GM06990 (cell line): ENCODE measurements at regions not wholly inside any gene's neighbourhood (a gene's known extent, or its start where the extent isn't known, plus 50 kb on each side); places are given as distances from the start of the nearest gene placed in this dataset.

ENCODE experiments used
- DNase-seq: peaks from one replicate; pipeline ENCODE4 v3.0.0-alpha.2; 2011; ENCODE audit not compliant: insufficient read length; ENCODE audit errors: extremely low read depth
- H3K27me3 ChIP-seq: replicated peaks from 2 replicates; pipeline ENCODE4 v1.6.0; 2011; ENCODE audit warnings: low read length; ENCODE audit not compliant: control insufficient read depth, insufficient read depth
- H3K36me3 ChIP-seq: 2 replicates; pipeline ENCODE4 v1.5.1; 2011; ENCODE audit warnings: low read length; ENCODE audit not compliant: control insufficient read depth, insufficient read depth
- H3K4me3 ChIP-seq: replicated peaks from 2 replicates; pipeline ENCODE4 v1.5.1; 2011; ENCODE audit warnings: low read depth, mild to moderate bottlenecking, control low read depth, low read length
- CTCF ChIP-seq: IDR thresholded peaks from 2 replicates; pipeline ENCODE4 v1.5.1; 2011; ENCODE audit warnings: low read length, control low read depth, mild to moderate bottlenecking, inconsistent platforms; ENCODE audit not compliant: insufficient read depth, poor library complexity, severe bottlenecking

GRCh38 chr21:35825370-35826353, 234.7 kb downstream of the SETD4 start:
- Histone ChIP-seq H3K27me3 (no peaks in the 10 kb centered on the region), H3K36me3 (no peaks in the 10 kb centered on the region), H3K4me3 (no peak overlapping the region)
- no peak for TF ChIP-seq CTCF
- DNase-seq = no peak

- Histone ChIP-seq H3K4me3 (no peak overlapping the region), H3K36me3 (no peaks in the 10 kb centered on the region), H3K27me3 (no peaks in the 10 kb centered on the region)
- no peak for TF ChIP-seq CTCF
- no peak for DNase-seq
Measured at GRCh38 chr21:35824136-35824535, 236.2 kb downstream of the SETD4 start.

- no peaks in the 10 kb centered on the region for H3K36me3 ChIP-seq
- no peak for TF ChIP-seq CTCF
- no peak overlapping the region for H3K4me3 ChIP-seq
- DNase-seq = no peak
- no peaks in the 10 kb centered on the region; the same call in none of the 2 replicates for H3K27me3 ChIP-seq
Measured at GRCh38 chr21:35819134-35819533, 241.2 kb downstream of the SETD4 start.

- Histone ChIP-seq H3K36me3 (no peaks in the 10 kb centered on the region), H3K27me3 (no peaks in the 10 kb centered on the region; the same call in none of the 2 replicates), H3K4me3 (no peak overlapping the region)
- no peak for DNase-seq
- TF ChIP-seq CTCF = no peak
Measured at GRCh38 chr21:35818597-35818996, 241.7 kb downstream of the SETD4 start.

GRCh38 chr21:35814858-35815619, 245.3 kb downstream of the SETD4 start:
- no peak for TF ChIP-seq CTCF
- no peak for DNase-seq
- Histone ChIP-seq H3K27me3 (no peaks in the 10 kb centered on the region; the same call in none of the 2 replicates), H3K4me3 (no peak overlapping the region), H3K36me3 (no peaks in the 10 kb centered on the region)
